Endothelial cell (in vitro differentiated cells): ENCODE measurements at regions not wholly inside any gene's neighbourhood (a gene's known extent, or its start where the extent isn't known, plus 50 kb on each side); places are given as distances from the start of the nearest gene placed in this dataset.
"Not testable (repeated sequence)": the region's sequence is repeated elsewhere in the genome, so short reads cannot be mapped to it uniquely, and the experiment has no call there.

ENCODE experiments used
- DNase-seq: peaks from one replicate; pipeline ENCODE4 v3.0.0; 2021; ENCODE audit warnings: low spot score
- H3K27ac Mint-ChIP-seq: one replicate; pipeline ENCODE4 v1.8.0; 2021; ENCODE audit warnings: mixed read lengths, inconsistent platforms; ENCODE audit not compliant: unreplicated experiment
- H3K27me3 Mint-ChIP-seq: one replicate; pipeline ENCODE4 v1.8.0; 2021; ENCODE audit warnings: mild to moderate bottlenecking, moderate library complexity, mixed read lengths, inconsistent platforms; ENCODE audit not compliant: unreplicated experiment
- H3K36me3 Mint-ChIP-seq: one replicate; pipeline ENCODE4 v1.8.0; 2021; ENCODE audit warnings: mild to moderate bottlenecking, low read depth, mixed read lengths, inconsistent platforms; ENCODE audit not compliant: unreplicated experiment
- H3K4me1 Mint-ChIP-seq: one replicate; pipeline ENCODE4 v1.8.0; 2021; ENCODE audit warnings: mild to moderate bottlenecking, mixed read lengths, inconsistent platforms; ENCODE audit not compliant: unreplicated experiment
- H3K4me3 Mint-ChIP-seq: one replicate; pipeline ENCODE4 v1.8.0; 2021; ENCODE audit warnings: mild to moderate bottlenecking, mixed read lengths, inconsistent platforms; ENCODE audit not compliant: unreplicated experiment
- H3K9me3 Mint-ChIP-seq: one replicate; pipeline ENCODE4 v1.8.0; 2021; ENCODE audit warnings: mixed read lengths, inconsistent platforms; ENCODE audit not compliant: unreplicated experiment
- CTCF ChIP-seq: fragments of 200-600 bp; sonication (generic); IDR thresholded peaks from one replicate; pipeline ENCODE4 v1.5.0; 2021; ENCODE audit warnings: antibody characterized with exemption; ENCODE audit not compliant: unreplicated experiment

GRCh38 chr2:184413671-184414229 lies 184.6 kb upstream of the ZNF804A start:
- H3K4me1 Mint-ChIP-seq, result no peaks in the 10 kb centered on the region
- no peaks in the 10 kb centered on the region for H3K27me3 Mint-ChIP-seq
- no peak overlapping the region for H3K4me3 Mint-ChIP-seq
- no peak for DNase-seq
- no peaks in the 10 kb centered on the region for H3K9me3 Mint-ChIP-seq
- no peak for TF ChIP-seq CTCF
- H3K27ac Mint-ChIP-seq, result no peak overlapping the region
- H3K36me3 Mint-ChIP-seq, result no peaks in the 10 kb centered on the region

GRCh38 chr2:184416146-184416913 lies 182.0 kb upstream of the ZNF804A start:
- Mint-ChIP-seq H3K27me3 (no peaks in the 10 kb centered on the region), H3K4me1 (no peaks in the 10 kb centered on the region), H3K36me3 (no peaks in the 10 kb centered on the region), H3K9me3 (no peaks in the 10 kb centered on the region), H3K4me3 (no peak overlapping the region), H3K27ac (no peak overlapping the region)
- TF ChIP-seq CTCF, result no peak
- no peak for DNase-seq

- Mint-ChIP-seq H3K4me1 (no peaks in the 10 kb centered on the region), H3K4me3 (no peak overlapping the region), H3K27me3 (no peaks in the 10 kb centered on the region), H3K9me3 (no peaks in the 10 kb centered on the region), H3K36me3 (no peaks in the 10 kb centered on the region), H3K27ac (no peak overlapping the region)
- TF ChIP-seq CTCF, result no peak
- DNase-seq, result no peak
Observed at GRCh38 chr2:184419744-184420143, 178.6 kb upstream of the ZNF804A start.

- H3K27me3 Mint-ChIP-seq, H3K9me3 Mint-ChIP-seq, H3K4me3 Mint-ChIP-seq, H3K27ac Mint-ChIP-seq, DNase-seq, H3K36me3 Mint-ChIP-seq, H3K4me1 Mint-ChIP-seq: not testable (repeated sequence)
Observed at GRCh38 chr2:184421456-184421855, 176.9 kb upstream of the ZNF804A start.

- Mint-ChIP-seq H3K4me1 (no peaks in the 10 kb centered on the region), H3K9me3 (no peaks in the 10 kb centered on the region), H3K36me3 (no peaks in the 10 kb centered on the region), H3K4me3 (no peak overlapping the region), H3K27me3 (no peaks in the 10 kb centered on the region), H3K27ac (no peak overlapping the region)
- TF ChIP-seq CTCF, result no peak
- no peak for DNase-seq
Observed at GRCh38 chr2:184425083-184425482, 173.2 kb upstream of the ZNF804A start.
